SK-N-SH (cell line): ENCODE measurements at regions not wholly inside any gene's neighbourhood (a gene's known extent, or its start where the extent isn't known, plus 50 kb on each side); places are given as distances from the start of the nearest gene placed in this dataset.

ENCODE experiments used
- CTCF ChIA-PET: fragments of 300-600, 350-600 bp; formaldehyde crosslinking; extraction: SDS; loops from one replicate; lab custom pipeline; 2021; lab: Yijun Ruan, JAX
- POLR2A ChIA-PET: fragments of 350-600 bp; sonication (Branson Sonifier 250); formaldehyde crosslinking; extraction: SDS; loops from one replicate; lab custom pipeline; 2020; ENCODE audit warnings: antibody characterized with exemption, inconsistent platforms; lab: Yijun Ruan, JAX
- DNase-seq: peaks from one replicate; pipeline ENCODE4 v3.0.0; 2012
- H2AFZ ChIP-seq: fragments of 200-600 bp; sonication (generic); 2 replicates; pipeline ENCODE4 v1.8.1; 2016; ENCODE audit warnings: antibody characterized with exemption, mild to moderate bottlenecking, low read depth
- H3F3A ChIP-seq: fragments of 200-600 bp; sonication (generic); replicated peaks from 2 replicates; pipeline ENCODE3; 2016; ENCODE audit warnings: antibody characterized with exemption, mild to moderate bottlenecking; ENCODE audit not compliant: insufficient read depth
- H3K27ac ChIP-seq, 2 experiments: fragments of 200-500 bp in 1 of 2; fragments of 200-600 bp in 1 of 2; sonication (Bioruptor generic) in 1 of 2; sonication (generic), shearing (Covaris generic) in 1 of 2; 2 replicates each; pipeline versions ENCODE4 v1.5.1 to v1.6.1; 2014 to 2016; ENCODE audit warnings: low read depth in 2 of 2, inconsistent platforms in 1 of 2, low read length in 1 of 2, mild to moderate bottlenecking in 1 of 2, mixed read lengths in 1 of 2
- H3K27me3 ChIP-seq: fragments of 200-600 bp; sonication (generic), shearing (Covaris generic); 2 replicates; pipeline ENCODE4 v1.6.1; 2016; ENCODE audit warnings: mixed run types; ENCODE audit not compliant: insufficient read depth
- H3K36me3 ChIP-seq, 2 experiments: fragments of 200-500 bp in 1 of 2; fragments of 200-600 bp in 1 of 2; sonication (Bioruptor generic) in 1 of 2; sonication (generic) in 1 of 2; replicated peaks in 1 of 2; 2 replicates each; pipeline versions ENCODE3 to v1.5.1; 2014 to 2016; ENCODE audit warnings: low read length in 1 of 2, mild to moderate bottlenecking in 1 of 2; ENCODE audit not compliant: insufficient read depth in 2 of 2, control insufficient read depth in 1 of 2
- H3K4me1 ChIP-seq, 2 experiments: fragments of 200-500 bp in 1 of 2; fragments of 200-600 bp in 1 of 2; sonication (Bioruptor generic) in 1 of 2; sonication (generic), shearing (Covaris generic) in 1 of 2; 2 replicates each; pipeline versions ENCODE4 v1.5.1 to v1.6.1; 2014 to 2016; ENCODE audit warnings: low read depth in 1 of 2, low read length in 1 of 2, mixed run types in 1 of 2; ENCODE audit not compliant: insufficient read depth in 2 of 2, control insufficient read depth in 1 of 2
- H3K4me2 ChIP-seq: fragments of 200-600 bp; sonication (generic), shearing (Covaris generic); 2 replicates; pipeline ENCODE4 v1.6.1; 2017; ENCODE audit warnings: mixed run types
- H3K4me3 ChIP-seq, 2 experiments: fragments of 200-500 bp in 1 of 2; fragments of 200-600 bp in 1 of 2; sonication (Bioruptor generic) in 1 of 2; sonication (generic), shearing (Covaris generic) in 1 of 2; 2 replicates each; pipeline versions ENCODE4 v1.5.1 to v1.8.1; 2014 to 2016; ENCODE audit warnings: low read depth in 2 of 2, inconsistent platforms in 1 of 2, low read length in 1 of 2, mild to moderate bottlenecking in 1 of 2, mixed read lengths in 1 of 2, moderate library complexity in 1 of 2
- H3K79me2 ChIP-seq: fragments of 200-600 bp; sonication (generic); 2 replicates; pipeline ENCODE4 v1.8.1; 2017; ENCODE audit warnings: mild to moderate bottlenecking; ENCODE audit not compliant: insufficient read depth
- H3K9ac ChIP-seq: fragments of 200-600 bp; sonication (generic); 2 replicates; pipeline ENCODE4 v1.6.1; 2017; ENCODE audit warnings: mixed run types
- H3K9me2 ChIP-seq: fragments of 200-600 bp; sonication (generic); 2 replicates; pipeline ENCODE4 v1.6.1; 2017; ENCODE audit warnings: mixed run types
- H3K9me3 ChIP-seq: fragments of 200-600 bp; sonication (generic); 2 replicates; pipeline ENCODE4 v1.6.1; 2017; ENCODE audit warnings: mixed run types, mild to moderate bottlenecking, moderate library complexity
- H4K20me1 ChIP-seq: fragments of 200-600 bp; sonication (generic); 2 replicates; pipeline ENCODE4 v1.6.1; 2017; ENCODE audit warnings: mild to moderate bottlenecking, mixed run types; ENCODE audit not compliant: insufficient read depth
- EP300 ChIP-seq, 2 experiments: IDR thresholded peaks; 2 replicates each; pipeline versions ENCODE4 v1.4.0 to v1.6.1; 2012; ENCODE audit warnings: borderline replicate concordance in 1 of 2, low read depth in 1 of 2, low read length in 1 of 2
- FOSL2 ChIP-seq: IDR thresholded peaks from 2 replicates; pipeline ENCODE4 v1.4.0; 2012; ENCODE audit warnings: low read depth, mild to moderate bottlenecking, moderate library complexity, borderline replicate concordance
- FOXM1 ChIP-seq: IDR thresholded peaks from 2 replicates; pipeline ENCODE4 v1.4.0; 2012; ENCODE audit warnings: low read depth, mild to moderate bottlenecking
- GATA2 ChIP-seq: sonication (generic); formaldehyde crosslinking; IDR thresholded peaks from 2 replicates; pipeline ENCODE4 v1.5.0; 2020; ENCODE audit warnings: mild to moderate bottlenecking, missing genetic modification reagents
- IRF3 ChIP-seq: fragments of 150-350 bp; IDR thresholded peaks from 2 replicates; pipeline ENCODE4 v1.6.1; 2016; ENCODE audit warnings: mild to moderate bottlenecking, low read depth, low read length
- JUND ChIP-seq: IDR thresholded peaks from 2 replicates; pipeline ENCODE4 v1.4.0; 2012
- MAX ChIP-seq: IDR thresholded peaks from 2 replicates; pipeline ENCODE4 v1.4.0; 2012; ENCODE audit warnings: low read depth
- MEF2A ChIP-seq: IDR thresholded peaks from 2 replicates; pipeline ENCODE4 v1.4.0; 2012; ENCODE audit warnings: low read depth, borderline replicate concordance
- RXRA ChIP-seq: IDR thresholded peaks from 2 replicates; pipeline ENCODE4 v1.4.0; 2012; ENCODE audit warnings: low read depth, mild to moderate bottlenecking, borderline replicate concordance
- SMC3 ChIP-seq: IDR thresholded peaks from 2 replicates; pipeline ENCODE4 v1.6.1; 2012; ENCODE audit warnings: low read depth, low read length, improper control_type of control experiment
- TCF12 ChIP-seq: IDR thresholded peaks from 2 replicates; pipeline ENCODE4 v1.4.0; 2012
- TEAD4 ChIP-seq: IDR thresholded peaks from 2 replicates; pipeline ENCODE4 v1.4.0; 2012; ENCODE audit warnings: mild to moderate bottlenecking, borderline replicate concordance; ENCODE audit not compliant: insufficient read depth
- USF1 ChIP-seq: IDR thresholded peaks from 2 replicates; pipeline ENCODE4 v1.4.0; 2012; ENCODE audit warnings: low read depth, borderline replicate concordance
- USF2 ChIP-seq: fragments of 150-350 bp; IDR thresholded peaks from 2 replicates; pipeline ENCODE4 v1.6.1; 2017; ENCODE audit warnings: antibody characterized with exemption, low read length, low read depth, borderline replicate concordance
- WGBS: methylation state at CpG from one replicate; pipeline ENCODE4 v1.1.6; 2017; ENCODE audit warnings: low lambda C conversion rate; 5-methylcytosine and 5-hydroxymethylcytosine counted together

- TF ChIP-seq SMC3, result no peak
- no peak; the same call in 1 of the 2 replicates for TF ChIP-seq USF1
- peak; percentile 49; the same call in 1 of the 2 replicates for TF ChIP-seq RXRA
- peak; percentile 89 for TF ChIP-seq TCF12
- peak; percentile 89 for TF ChIP-seq FOSL2
- TF ChIP-seq TEAD4, result peak; percentile 79
- peak; percentile 66 for TF ChIP-seq MAX
- TF ChIP-seq MEF2A, result peak; percentile 26; the same call in 1 of the 2 replicates
- no peak for TF ChIP-seq IRF3
- TF ChIP-seq JUND, result peak; percentile 89
- TF ChIP-seq, all 33 proteins: peak for 12
Measured at GRCh38 chr15:62769604-62770003, 272.9 kb upstream of the TPM1 start (continued).

- TF ChIP-seq JUND (no peak), MAX (no peak), USF2 (no peak), GATA2 (CRISPR knock-in tag) (no peak), FOXM1 (no peak), IRF3 (no peak), EP300 (IDR thresholded peaks at IDR 0.05; ENCODE audit: borderline replicate concordance in 1 of 2, low read depth in 1 of 2, low read length in 1 of 2) (no peak), SMC3 (no peak)
- TF ChIP-seq, all 33 proteins: peak for 0
- H3K27ac ChIP-seq, result peak overlapping the region; percentile 69 to 88; a peak in 3 of 4 replicates
- H3K27me3 ChIP-seq, result no peaks in the 10 kb centered on the region
- WGBS, result 90% methylated on average over 11 of the region's 11 CpGs
- H3K4me3 ChIP-seq, result no peak overlapping the region
- H3K36me3 ChIP-seq, result peaks cover 41 to 42% of the 10 kb centered on the region in 2 experiments
- H3K79me2 ChIP-seq, result no peaks in the 10 kb centered on the region
- CTCF ChIA-PET, result interaction anchor here (1.1 to 2.9 kb wide), 2 partner anchors 28 to 324 kb away, joined by 4 to 10 read pairs; no protein-coding TSS in a partner anchor
- peak overlapping the region; percentile 59; the same call in 1 of the 2 replicates for H3K9ac ChIP-seq
- H3K9me3 ChIP-seq, result no peaks in the 10 kb centered on the region
- peaks cover 43% of the 10 kb centered on the region for H3F3A ChIP-seq
- no peaks in the 10 kb centered on the region for H3K9me2 ChIP-seq
- H3K4me1 ChIP-seq, result peaks cover 19 to 40% of the 10 kb centered on the region in 2 experiments
- POLR2A ChIA-PET, result no interaction called here
- H3K4me2 ChIP-seq, result peak overlapping the region; percentile 57
- H2AFZ ChIP-seq, result no peak overlapping the region
- DNase-seq, result no peak
- no peaks in the 10 kb centered on the region for H4K20me1 ChIP-seq
Measured at GRCh38 chr15:62770111-62770660, 272.4 kb upstream of the TPM1 start.
